ENCODE measurements at regions not wholly inside any gene's neighbourhood (a gene's known extent, or its start where the extent isn't known, plus 50 kb on each side); places are given as distances from the start of the nearest gene placed in this dataset.
"Not testable (repeated sequence)": the region's sequence is repeated elsewhere in the genome, so short reads cannot be mapped to it uniquely, and the experiment has no call there.

GRCh38 chr16:87210894-87211293, 106.3 kb downstream of the C16orf95 start:
- no peak overlapping the region for H3K4me3 ChIP-seq (ENCODE audit: low read length)
- peak; percentile 52 for DNase-seq (ENCODE audit: low read depth)
- no peak for TF ChIP-seq CTCF (IDR thresholded peaks at IDR 0.05; ENCODE audit: insufficient read depth, low read depth, low read length, missing control alignments)

GRCh38 chr16:87212026-87212425, 105.2 kb downstream of the C16orf95 start:
- no peak for DNase-seq (ENCODE audit: low read depth)
- TF ChIP-seq CTCF (IDR thresholded peaks at IDR 0.05; ENCODE audit: insufficient read depth, low read depth, low read length, missing control alignments) = no peak
- no peak overlapping the region for H3K4me3 ChIP-seq (ENCODE audit: low read length)

GRCh38 chr16:87213536-87213935, 103.7 kb downstream of the C16orf95 start:
- no peak overlapping the region for H3K4me3 ChIP-seq (ENCODE audit: low read length)
- no peak for TF ChIP-seq CTCF (IDR thresholded peaks at IDR 0.05; ENCODE audit: insufficient read depth, low read depth, low read length, missing control alignments)
- no peak for DNase-seq (ENCODE audit: low read depth)

- TF ChIP-seq CTCF (IDR thresholded peaks at IDR 0.05; ENCODE audit: insufficient read depth, low read depth, low read length, missing control alignments) = no peak
- H3K4me3 ChIP-seq (ENCODE audit: low read length) = no peak overlapping the region
- no peak for DNase-seq (ENCODE audit: low read depth)
Observed at GRCh38 chr16:87216148-87216840, 100.9 kb downstream of the C16orf95 start.

- DNase-seq (ENCODE audit: low read depth) = no peak
- no peak for TF ChIP-seq CTCF (IDR thresholded peaks at IDR 0.05; ENCODE audit: insufficient read depth, low read depth, low read length, missing control alignments)
- H3K4me3 ChIP-seq (ENCODE audit: low read length) = no peak overlapping the region
Observed at GRCh38 chr16:87216841-87217275, 100.3 kb downstream of the C16orf95 start.

GRCh38 chr16:87217802-87218201, 99.4 kb downstream of the C16orf95 start:
- not testable (repeated sequence) for H3K4me3 ChIP-seq (ENCODE audit: low read length); DNase-seq (ENCODE audit: low read depth)

- TF ChIP-seq CTCF (IDR thresholded peaks at IDR 0.05; ENCODE audit: insufficient read depth, low read depth, low read length, missing control alignments) = no peak
- no peak overlapping the region for H3K4me3 ChIP-seq (ENCODE audit: low read length)
- no peak for DNase-seq (ENCODE audit: low read depth)
Observed at GRCh38 chr16:87218281-87219055, 98.7 kb downstream of the C16orf95 start.
